HG02973 (cell line): ENCODE measurements at regions not wholly inside any gene's neighbourhood (a gene's known extent, or its start where the extent isn't known, plus 50 kb on each side); places are given as distances from the start of the nearest gene placed in this dataset.

ENCODE experiments used
- ATAC-seq: cut with Tn5 transposase; IDR thresholded peaks from one replicate; pipeline ENCODE4 v1.9.1; 2021; ENCODE audit warnings: moderate library complexity; ENCODE audit not compliant: unreplicated experiment

DNA sequence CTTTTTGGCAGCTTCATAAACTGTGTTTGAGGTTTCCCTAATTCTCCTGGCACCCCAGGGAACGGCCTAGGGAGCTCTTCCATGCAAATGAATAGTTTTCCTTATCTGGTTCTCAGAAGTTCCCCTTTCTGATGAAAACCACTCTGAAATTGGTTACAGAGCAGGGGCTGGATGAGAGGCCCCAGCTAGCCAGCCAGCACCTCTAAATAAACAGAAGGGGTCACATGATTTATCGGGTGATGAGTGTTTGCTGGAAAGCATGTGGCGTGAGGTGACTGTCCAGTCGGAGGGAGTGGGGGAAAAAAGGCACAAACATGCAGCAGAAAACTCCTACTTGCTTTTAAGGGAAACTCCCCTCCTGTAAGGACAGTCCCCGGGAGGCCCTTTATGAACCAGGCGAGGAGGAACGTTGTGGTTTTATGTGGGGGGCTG lies 261.2 kb upstream of the ANKRD55 start:
- ATAC-seq = no peak

DNA sequence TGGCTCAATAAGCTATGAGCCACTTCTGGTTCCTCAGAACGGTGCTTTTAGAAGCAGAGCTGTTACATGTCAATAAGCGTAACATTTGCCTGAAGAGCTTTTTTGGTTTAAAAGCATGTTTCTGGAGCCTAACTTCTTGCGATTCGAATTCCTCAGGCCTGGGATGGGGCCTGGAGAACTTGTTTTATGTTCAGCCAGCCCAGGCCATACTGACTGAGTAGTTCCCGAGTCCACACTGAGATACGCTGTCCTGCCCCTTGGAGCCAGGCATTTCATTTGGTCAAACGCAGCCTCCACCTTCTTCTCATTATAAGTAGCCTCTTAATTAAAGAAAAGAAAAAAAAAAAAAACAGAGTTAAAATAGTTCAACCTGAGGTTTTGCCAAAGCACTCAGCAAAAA lies 260.6 kb upstream of the ANKRD55 start:
- no peak for ATAC-seq

DNA sequence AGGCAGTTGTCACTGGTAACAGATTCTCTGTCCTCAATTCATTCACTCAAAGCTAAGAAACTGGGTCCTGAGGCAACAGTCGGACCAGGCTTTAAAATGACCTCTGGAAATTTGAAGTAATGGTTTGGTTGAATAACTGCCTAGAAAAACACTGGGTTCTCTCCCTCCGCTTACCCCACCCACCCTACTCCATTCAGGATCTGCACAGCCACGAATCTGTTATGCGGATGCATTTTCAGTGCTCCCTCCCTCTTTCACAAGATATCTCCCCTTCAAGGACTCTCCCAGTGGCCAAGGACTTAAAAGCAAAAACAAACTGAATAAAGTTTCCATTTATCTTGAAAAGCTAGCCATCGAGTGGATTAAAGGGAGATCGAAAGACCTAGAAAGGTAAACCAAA lies 260.2 kb upstream of the ANKRD55 start:
- no peak for ATAC-seq

DNA sequence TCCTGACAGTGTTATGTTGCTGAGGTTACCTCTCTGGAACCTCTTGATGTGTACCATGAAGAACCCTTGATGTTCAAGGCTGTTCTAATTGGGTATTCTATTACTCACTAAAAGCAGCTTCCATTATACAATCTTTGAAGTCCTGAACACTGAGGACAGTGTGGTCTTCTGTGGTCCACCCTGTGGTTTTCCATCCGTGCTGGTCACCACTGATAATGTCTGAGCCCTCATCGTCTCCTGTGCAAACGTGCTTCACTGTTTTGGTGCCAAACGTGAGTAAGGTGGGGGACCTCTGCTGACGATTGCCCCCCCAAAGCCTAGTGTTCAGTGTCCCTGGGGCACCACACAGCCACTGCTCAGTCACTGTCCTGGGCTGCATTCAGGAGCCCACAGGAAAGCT lies 259.7 kb upstream of the ANKRD55 start:
- ATAC-seq = no peak

DNA sequence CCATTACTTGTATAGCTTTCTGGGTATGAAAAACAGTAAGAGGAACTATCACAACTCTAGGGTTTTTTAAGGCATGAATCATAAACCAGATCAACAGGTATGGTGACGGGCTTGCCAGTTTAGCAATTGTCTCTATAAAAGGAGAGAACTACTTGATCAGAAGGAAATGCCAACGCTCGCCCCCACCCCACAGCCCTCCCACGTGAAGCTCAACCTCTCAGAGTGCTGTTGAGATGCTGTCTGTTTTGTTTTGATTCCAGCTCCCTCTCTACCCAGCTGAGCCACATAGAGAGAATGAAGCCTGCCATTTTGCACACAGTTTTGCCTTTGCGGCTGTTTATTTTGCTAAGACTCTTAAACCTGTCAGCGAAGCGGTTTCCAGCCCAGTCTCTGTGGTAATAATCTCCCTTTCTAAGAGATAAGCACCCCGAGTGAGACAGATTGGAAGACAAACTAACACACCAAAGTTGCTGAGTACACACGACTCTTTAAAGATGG lies 257.9 kb upstream of the ANKRD55 start:
- no peak for ATAC-seq

DNA sequence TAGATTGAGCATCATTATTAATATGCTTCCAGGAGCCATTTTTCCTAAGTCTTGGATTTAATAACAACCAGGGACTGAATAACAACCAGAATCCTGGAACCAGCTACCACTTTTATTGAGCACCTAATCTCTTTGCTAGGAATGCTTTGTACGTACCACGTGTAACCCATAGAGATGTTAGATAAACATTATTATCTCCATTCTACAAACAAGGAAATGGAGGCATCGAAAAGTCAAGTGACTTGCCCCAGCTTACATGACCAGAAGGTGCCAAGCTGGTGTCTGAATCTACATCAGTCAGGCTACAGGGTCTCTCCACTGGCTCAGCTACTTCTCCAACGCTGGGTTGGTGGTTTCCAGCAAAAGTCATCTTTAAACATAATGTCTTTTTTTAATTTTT lies 256.1 kb upstream of the ANKRD55 start:
- ATAC-seq = no peak

DNA sequence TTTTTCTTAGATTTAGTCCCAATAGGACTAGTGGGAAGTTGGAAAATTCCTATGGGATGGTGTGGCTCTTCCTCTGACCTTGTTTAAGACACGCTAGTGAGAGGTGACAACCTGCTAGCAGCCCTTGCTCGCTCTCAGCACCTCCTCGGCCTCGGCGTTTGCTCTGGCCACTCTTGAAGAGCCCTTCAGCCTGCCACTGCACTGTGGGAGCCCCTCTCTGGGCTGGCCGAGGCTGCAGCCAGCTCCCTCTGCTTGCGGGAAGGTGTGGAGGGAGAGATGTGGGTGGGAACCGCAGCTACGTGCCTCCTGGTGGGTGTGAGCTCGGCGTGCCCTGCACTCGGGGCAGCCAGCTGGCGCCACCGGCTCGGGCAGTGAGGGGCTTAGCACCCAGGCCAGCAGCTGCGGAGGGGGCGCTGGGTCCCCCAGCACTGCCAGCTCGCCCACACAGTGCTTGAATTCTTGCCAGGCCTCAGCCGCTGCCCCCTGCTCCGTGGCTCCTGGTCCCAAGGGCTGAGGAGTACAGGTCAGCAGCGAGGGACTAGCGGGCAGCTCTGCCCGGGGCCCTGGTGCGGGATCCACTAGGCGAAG lies 254.5 kb upstream of the ANKRD55 start:
- ATAC-seq = no peak

DNA sequence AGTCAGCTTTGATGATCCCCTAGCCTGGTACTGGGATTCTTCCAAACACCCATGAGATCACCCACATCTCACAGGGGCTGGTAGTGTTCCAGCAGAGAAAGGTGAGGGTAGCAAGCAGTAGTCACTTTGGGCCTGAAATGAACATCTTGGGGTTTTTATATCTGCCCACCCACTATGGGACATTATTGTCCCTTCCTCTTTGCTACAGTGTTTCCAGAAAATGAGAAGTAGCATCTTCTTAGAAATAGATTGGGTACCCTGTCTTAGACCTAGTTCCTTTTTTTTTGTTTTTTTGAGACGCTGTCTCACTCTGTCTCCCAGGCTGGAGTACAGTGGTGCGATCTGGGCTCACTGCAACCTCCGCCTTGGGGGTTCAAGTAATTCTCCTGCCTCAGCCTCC lies 249.2 kb upstream of the ANKRD55 start:
- ATAC-seq = no peak

DNA sequence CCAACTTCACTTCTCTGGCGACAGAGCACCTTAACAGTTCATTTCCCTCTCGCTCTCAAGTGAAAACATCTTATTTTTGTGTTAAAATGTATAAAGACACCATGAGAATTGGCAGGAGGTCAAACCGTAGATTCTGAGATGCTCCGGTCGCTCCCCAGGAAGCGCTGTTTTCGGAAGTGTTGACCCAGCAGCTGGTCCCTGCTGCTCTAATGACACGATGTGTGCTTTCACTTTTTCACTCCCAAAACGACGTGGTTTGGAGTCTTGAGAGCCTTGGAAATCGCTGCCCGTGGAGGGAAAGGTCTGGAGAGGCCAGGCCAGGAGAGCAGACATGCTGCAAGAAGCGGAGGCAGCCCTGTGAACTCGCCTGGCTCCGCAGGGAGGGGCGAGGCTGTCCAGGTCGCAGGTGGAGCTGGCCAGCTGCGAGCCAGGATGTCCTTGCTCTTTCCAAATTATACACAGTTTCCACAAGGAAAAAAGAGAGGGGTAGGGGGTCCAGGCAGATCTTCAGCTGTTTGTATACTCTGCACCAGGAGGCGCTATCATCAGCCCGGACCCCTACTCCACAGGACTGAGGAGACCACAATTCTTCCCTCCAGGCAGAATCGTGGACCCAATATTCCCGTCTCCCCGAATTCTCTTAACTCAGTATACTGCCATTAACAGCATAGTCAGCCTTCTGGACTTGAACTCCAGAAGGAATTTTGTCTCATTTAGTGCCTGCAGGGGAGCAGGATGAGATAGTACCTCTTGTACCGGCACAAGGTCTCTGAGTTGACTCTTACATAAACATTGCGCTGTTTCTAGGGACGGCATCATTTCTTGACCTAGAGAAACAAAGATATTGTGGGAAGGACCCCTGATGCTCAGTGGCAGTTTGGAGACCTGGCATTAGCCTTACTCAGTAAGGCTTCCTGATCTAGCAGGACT lies 248.6 kb upstream of the ANKRD55 start:
- no peak for ATAC-seq

DNA sequence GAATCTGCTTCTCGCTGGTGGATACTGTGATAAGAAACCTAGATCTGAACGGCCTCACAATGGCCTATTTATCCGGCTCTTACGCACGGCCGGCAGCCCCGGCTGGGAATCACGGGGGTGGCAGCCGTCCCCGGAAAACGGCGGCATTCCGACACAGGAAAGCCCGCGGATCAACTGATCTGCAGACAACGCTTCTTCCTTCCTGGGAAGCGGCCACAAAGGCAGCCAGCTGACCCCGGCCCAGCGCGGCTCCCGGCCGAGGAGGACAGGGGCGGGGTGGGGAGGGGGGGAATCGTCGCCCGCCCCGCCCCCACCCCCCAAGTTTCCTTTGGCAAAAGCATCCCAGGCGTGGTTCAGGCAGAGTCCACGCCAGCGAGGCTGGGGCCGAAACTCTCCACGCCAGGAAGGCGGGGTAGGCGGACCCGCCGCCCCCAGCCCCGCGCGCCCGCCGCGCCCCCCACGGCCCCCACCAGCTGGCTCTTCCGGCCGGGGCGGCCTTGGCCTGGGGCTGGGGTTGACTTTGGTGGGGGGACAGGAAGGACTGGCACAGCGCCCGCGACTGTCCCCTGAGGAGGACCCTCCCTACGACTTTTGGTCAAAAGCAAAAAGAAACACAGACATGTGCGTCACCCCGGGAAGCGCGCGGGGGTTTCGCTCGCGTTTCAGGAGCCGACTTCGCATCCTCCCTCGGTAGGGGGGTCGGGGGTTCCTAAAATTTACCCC lies 247.7 kb upstream of the ANKRD55 start:
- no peak for ATAC-seq

DNA sequence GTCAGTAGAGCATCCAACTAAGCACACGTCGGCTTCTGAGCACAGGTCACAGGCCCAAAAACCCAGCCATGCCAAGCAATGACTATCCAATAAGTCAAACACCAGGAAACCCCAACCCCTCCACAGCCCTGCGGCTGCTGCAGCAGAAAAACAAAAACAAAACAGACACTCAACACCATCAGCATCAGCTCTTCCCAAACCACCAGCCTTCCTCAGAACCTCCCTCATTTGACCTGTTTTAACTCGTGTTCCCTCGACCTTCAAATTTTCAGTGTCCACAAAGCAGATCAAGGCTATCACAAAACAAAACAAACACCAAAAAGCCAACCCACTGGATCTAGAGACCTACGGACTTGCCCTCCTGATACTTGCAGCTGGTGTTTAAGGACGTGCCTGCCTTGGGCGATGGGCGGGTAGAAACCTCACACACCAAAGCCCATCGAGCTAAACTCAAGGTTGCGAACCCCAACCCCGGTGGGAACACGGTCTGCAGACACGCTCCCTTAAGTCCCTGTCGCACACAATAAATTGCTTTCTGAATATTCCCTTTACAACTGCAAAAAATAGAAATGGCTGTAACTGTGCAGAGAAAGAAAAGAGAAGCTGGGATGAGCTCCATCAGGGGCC lies 247.1 kb upstream of the ANKRD55 start:
- no peak for ATAC-seq

DNA sequence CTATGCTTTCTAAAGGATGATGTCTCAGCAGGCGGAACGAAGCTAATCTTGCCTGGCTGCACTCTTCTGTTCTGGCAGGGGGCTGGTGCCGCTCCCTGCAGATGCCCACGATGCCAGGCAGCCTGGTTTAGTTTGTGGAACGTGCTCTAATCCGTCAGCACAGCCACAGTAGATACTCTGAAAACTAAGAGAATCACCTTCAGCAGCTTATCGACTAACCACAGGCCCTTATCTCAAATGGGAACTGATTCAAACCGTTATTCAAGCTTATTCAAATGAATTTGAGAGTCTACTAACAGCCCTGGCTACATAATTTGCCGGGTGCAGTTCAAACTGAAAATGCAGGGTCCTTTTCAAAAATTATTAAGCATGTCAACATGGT lies 246.6 kb upstream of the ANKRD55 start:
- ATAC-seq = no peak

DNA sequence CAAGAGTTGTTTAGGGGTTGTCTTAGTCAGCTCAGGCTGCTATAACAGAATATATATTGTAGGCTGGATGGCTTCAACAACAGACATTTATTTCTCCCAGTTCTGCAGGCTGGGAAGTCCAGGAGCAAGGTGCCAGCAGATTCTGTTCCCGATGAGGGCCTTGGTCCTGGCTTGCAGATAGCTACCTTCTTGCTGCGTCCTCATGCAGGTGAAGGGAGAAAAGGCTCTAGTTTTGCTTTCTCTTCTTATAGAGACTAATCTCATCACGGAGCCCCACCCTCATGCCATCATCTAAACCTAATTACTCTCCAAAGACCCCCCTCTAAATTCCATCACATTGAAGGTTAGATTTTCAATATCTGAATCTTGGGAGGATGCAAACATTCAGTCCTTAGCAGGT lies 246.0 kb upstream of the ANKRD55 start:
- no peak for ATAC-seq

DNA sequence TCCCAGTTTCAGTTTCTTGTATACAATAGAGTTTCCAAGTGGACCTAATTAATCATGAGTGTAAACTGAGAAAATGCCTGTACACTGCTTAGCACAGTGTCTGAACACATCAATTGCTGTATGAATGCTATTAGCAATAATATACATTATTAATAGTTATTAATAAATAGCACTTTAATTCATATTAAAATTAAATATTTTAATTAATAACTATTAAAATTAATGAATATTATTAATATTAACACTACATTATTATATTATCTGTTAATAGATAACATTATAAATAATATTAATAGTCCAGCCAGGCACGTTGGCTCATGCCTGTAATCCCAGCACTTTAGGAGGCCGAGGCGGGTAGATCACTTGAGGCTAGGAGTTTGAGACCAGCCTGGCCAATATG lies 244.9 kb upstream of the ANKRD55 start:
- no peak for ATAC-seq

DNA sequence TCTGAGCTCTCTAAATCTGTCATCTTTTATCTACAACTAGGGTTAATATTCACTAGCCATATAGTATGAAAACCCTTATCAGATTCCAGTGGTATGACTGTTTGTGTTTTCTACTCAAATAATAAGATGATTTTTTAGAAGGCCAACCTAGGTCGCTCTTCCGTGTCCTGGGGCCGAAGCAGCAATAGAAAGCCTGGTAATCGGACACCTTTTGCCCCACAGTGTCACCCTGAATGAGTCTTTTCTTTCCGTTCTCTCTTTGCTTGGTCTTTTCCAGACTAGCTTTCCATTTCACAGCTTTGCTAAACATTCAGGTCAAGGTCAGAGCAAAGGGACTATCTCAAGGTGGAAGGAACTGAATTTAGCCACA lies 243.3 kb upstream of the ANKRD55 start:
- ATAC-seq = no peak

DNA sequence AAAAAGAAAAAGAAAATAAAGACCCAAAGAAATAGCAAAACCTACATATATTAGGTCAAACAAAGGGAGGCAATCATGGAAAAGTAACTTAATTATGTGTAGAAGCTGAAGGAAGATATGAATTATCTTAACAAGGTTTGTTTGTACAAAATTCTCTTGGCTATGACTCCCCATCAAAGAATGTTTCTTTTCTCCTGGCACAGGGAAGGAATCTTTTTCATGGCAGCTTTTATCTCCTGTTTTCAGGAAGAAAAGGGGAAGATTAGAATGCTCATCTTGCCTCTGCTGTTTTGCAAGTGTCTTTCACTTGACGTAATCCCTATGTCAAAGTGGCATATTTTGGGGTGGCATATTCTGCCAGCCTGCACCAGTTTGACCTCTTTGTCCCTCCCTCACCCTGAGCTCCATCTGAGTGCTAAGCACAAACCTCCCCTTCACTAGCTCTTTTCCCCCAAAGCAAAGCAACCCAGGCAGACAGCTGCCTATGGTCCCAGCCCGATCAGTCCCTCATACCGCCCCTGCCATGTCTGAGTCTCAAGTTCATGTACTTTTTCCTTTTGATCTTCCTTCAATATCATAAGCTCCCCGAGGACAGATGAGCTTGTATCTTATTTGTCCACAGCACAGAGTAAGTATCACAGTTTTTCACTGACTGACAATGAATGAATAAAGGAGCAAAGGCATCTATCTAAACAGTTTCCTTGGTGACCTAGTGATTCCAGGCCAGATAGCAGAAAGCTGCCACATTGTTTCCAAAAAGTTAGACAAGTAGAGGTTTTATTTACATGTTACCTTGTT lies 242.8 kb upstream of the ANKRD55 start:
- ATAC-seq = no peak

DNA sequence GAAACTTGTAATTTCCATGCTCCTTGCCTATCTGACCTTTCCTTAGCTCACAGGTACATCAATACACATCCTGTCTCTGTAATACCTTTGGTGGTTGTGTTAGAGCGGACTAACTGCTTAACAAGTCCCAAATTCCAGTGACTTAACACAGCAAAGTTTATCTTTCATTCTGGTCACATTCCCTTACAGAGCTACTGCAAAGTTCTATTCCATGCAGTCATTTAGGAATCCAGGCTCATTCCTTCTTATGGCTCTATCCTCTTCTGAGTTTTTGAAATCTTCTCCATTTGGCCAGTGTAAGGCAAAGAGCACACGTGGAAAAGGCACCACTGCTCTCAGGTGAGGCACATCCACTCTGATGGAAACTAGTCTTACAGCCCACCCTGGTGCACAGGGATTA lies 238.6 kb upstream of the ANKRD55 start:
- no peak for ATAC-seq

DNA sequence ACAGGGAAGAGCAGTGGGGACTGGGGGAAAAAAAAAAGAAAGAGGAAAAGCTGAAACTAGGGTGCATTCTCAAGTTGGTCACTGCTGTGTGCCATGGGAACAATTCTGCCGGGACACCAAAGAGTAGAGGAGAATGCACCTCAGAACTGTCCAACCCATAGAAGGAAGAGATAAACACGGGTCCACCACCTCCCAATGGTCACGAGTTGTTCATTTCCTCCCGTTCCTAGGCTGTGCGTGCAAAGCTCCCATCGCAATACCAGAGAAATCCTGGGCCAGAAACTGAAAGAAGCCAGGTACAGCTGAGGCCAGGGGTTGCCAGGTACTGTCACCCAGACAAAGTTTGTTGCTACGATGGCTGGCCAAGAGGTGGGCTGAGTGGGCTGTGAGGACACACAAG lies 236.9 kb upstream of the ANKRD55 start:
- ATAC-seq = no peak

DNA sequence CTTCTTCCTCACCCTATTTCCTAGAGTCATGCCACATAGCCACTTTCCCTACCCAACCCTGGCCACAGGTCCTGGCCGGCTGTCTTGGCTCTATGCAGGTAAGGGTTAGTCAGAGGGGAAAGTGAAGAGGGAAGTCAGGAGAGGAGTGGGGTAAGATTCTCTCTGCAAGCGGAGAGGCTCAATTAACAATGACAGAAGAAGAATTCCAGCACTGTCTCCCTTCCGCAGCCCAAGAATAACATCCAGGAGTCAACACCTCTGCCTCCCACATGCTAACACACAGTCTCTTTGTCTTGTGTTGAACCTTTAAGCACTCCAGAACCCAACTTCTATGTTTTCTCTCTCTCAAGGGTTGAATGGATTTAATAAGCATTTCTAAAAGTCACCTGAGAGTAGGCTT lies 235.1 kb upstream of the ANKRD55 start:
- no peak for ATAC-seq

DNA sequence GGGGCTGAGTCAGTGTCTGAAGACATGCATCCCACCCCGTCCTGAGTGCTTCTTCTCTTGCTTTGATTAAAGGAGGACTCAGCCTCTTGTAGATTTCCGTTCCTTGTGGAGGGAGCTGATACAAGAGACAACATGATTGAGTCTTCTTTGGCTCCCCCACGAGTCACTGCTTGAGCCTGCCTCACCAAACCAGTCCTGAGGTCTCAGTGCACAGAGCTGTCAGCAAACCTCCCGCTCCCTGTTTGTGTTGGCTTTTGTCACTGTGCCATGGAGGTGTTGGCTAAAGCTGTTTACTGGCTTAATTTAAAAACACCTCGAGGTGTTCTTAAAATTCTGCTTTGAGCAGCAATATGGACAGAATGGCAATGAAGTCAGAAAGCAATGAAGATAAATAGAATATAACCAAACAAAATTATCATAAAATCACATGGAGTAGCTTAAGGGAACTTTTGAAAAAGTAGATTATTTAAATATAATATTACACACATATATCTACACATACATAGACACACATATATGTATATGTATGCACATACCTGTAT lies 234.1 kb upstream of the ANKRD55 start:
- ATAC-seq = no peak
